Activated CD8-positive, alpha-beta T cell treated with anti-CD3 and anti-CD28 coated beads for 36 hours (primary cell): ENCODE measurements at regions not wholly inside any gene's neighbourhood (a gene's known extent, or its start where the extent isn't known, plus 50 kb on each side); places are given as distances from the start of the nearest gene placed in this dataset.

Experiments
- ATAC-seq: fragments of 200-7000 bp; cut with Tn5 transposase; one replicate; pipeline ENCODE4 v1.10.0; 2021; ENCODE audit warnings: mild to moderate bottlenecking, moderate library complexity
- CTCF ChIA-PET: fragments of 350-600 bp; sonication (Branson Sonifier 250); formaldehyde crosslinking; loops from one replicate; lab custom pipeline; 2021; ENCODE audit warnings: antibody characterized with exemption; lab: Charles Lee
- POLR2A ChIA-PET: fragments of 350-600 bp; sonication (Branson Sonifier 250); formaldehyde crosslinking; loops from one replicate; lab custom pipeline; 2021; ENCODE audit warnings: antibody characterized with exemption; lab: Charles Lee
- DNase-seq: peaks from one replicate; pipeline ENCODE4 v3.0.0-alpha.2; 2020
- H3K27ac Mint-ChIP-seq: one replicate; pipeline ENCODE4 v1.8.0; 2021; ENCODE audit warnings: mild to moderate bottlenecking, mixed read lengths
- H3K27me3 Mint-ChIP-seq: one replicate; pipeline ENCODE4 v1.8.0; 2021; ENCODE audit warnings: mixed read lengths
- H3K36me3 Mint-ChIP-seq: one replicate; pipeline ENCODE4 v1.8.0; 2021; ENCODE audit warnings: low read depth, mixed read lengths
- H3K4me1 Mint-ChIP-seq: one replicate; pipeline ENCODE4 v1.8.0; 2021; ENCODE audit warnings: low read depth, mixed read lengths
- H3K4me3 Mint-ChIP-seq: one replicate; pipeline ENCODE4 v1.8.0; 2021; ENCODE audit warnings: mild to moderate bottlenecking, moderate library complexity, mixed read lengths
- H3K9me3 Mint-ChIP-seq: one replicate; pipeline ENCODE4 v1.8.0; 2021; ENCODE audit warnings: mixed read lengths
- CTCF ChIP-seq: fragments of 200-600 bp; IDR thresholded peaks from one replicate; pipeline ENCODE4 v1.8.0; 2022; ENCODE audit warnings: antibody characterized with exemption, mild to moderate bottlenecking
- intact Hi-C: fragments of 100-400 bp; cut with micrococcal nuclease; formaldehyde crosslinking; loops from one replicate; pipeline ENCODE4 v1.10.0; 2022

GRCh38 chr14:62428429-62429203 lies 616.6 kb downstream of the KCNH5 start:
- Mint-ChIP-seq H3K27me3 (no peaks in the 10 kb centered on the region), H3K36me3 (no peaks in the 10 kb centered on the region), H3K9me3 (peaks cover 18% of the 10 kb centered on the region), H3K4me1 (no peaks in the 10 kb centered on the region), H3K4me3 (no peak overlapping the region), H3K27ac (no peak overlapping the region)
- no peak for DNase-seq
- ChIA-PET CTCF (no interaction called here), POLR2A (no interaction called here)
- no peak for ATAC-seq
- intact Hi-C loops, result no loop called here
- TF ChIP-seq CTCF, result no peak

- ATAC-seq, result no peak
- Mint-ChIP-seq H3K4me1 (no peaks in the 10 kb centered on the region), H3K36me3 (no peaks in the 10 kb centered on the region)
Measured at GRCh38 chr14:62429683-62430082, 615.6 kb downstream of the KCNH5 start.

GRCh38 chr14:62431496-62431895 lies 613.8 kb downstream of the KCNH5 start:
- ATAC-seq (no peak), DNase-seq (no peak)
- H3K9me3 Mint-ChIP-seq, result peaks cover 21% of the 10 kb centered on the region
- no peaks in the 10 kb centered on the region for H3K36me3 Mint-ChIP-seq
- H3K4me1 Mint-ChIP-seq, result no peaks in the 10 kb centered on the region
- H3K27me3 Mint-ChIP-seq, result no peaks in the 10 kb centered on the region
- intact Hi-C loops, result no loop called here
- no peak overlapping the region for H3K27ac Mint-ChIP-seq
- no peak for TF ChIP-seq CTCF
- no peak overlapping the region for H3K4me3 Mint-ChIP-seq
- ChIA-PET POLR2A (no interaction called here), CTCF (no interaction called here)

More at GRCh38 chr14:62429683-62430082, 615.6 kb downstream of the KCNH5 start:
- no peaks in the 10 kb centered on the region for H3K27me3 Mint-ChIP-seq
- no peak for TF ChIP-seq CTCF
- peaks cover 20% of the 10 kb centered on the region for H3K9me3 Mint-ChIP-seq
- ChIA-PET CTCF (no interaction called here), POLR2A (no interaction called here)
- no peak overlapping the region for H3K4me3 Mint-ChIP-seq
- no peak overlapping the region for H3K27ac Mint-ChIP-seq
- intact Hi-C loops, result no loop called here
- no peak for DNase-seq

GRCh38 chr14:62432955-62433354 lies 612.3 kb downstream of the KCNH5 start:
- no peak for ATAC-seq
- intact Hi-C loops, result no loop called here
- TF ChIP-seq CTCF, result no peak
- H3K9me3 Mint-ChIP-seq, result peaks cover 19% of the 10 kb centered on the region
- ChIA-PET CTCF (no interaction called here), POLR2A (no interaction called here)
- no peak overlapping the region for H3K27ac Mint-ChIP-seq
- no peaks in the 10 kb centered on the region for H3K4me1 Mint-ChIP-seq
- H3K36me3 Mint-ChIP-seq, result no peaks in the 10 kb centered on the region
- H3K27me3 Mint-ChIP-seq, result no peaks in the 10 kb centered on the region
- no peak overlapping the region for H3K4me3 Mint-ChIP-seq
- DNase-seq, result no peak

GRCh38 chr14:62436261-62436660 lies 609.0 kb downstream of the KCNH5 start:
- Mint-ChIP-seq H3K27me3 (no peaks in the 10 kb centered on the region), H3K9me3 (peaks cover 29% of the 10 kb centered on the region), H3K36me3 (no peaks in the 10 kb centered on the region), H3K4me3 (no peak overlapping the region), H3K4me1 (no peaks in the 10 kb centered on the region), H3K27ac (no peak overlapping the region)
- ChIA-PET CTCF (no interaction called here), POLR2A (no interaction called here)
- intact Hi-C loops, result no loop called here
- no peak for TF ChIP-seq CTCF
- DNase-seq, result no peak
- ATAC-seq, result no peak
